Progenitor cell of endocrine pancreas (in vitro differentiated cells): ENCODE measurements at regions not wholly inside any gene's neighbourhood (a gene's known extent, or its start where the extent isn't known, plus 50 kb on each side); places are given as distances from the start of the nearest gene placed in this dataset.
"Not testable (repeated sequence)": the region's sequence is repeated elsewhere in the genome, so short reads cannot be mapped to it uniquely, and the experiment has no call there.

Experiments
- DNase-seq: peaks from one replicate; pipeline ENCODE4 v3.0.0; 2021; ENCODE audit warnings: low spot score; ENCODE audit not compliant: unreplicated experiment
- H3K27ac Mint-ChIP-seq: 2 replicates; pipeline ENCODE4 v1.8.0; 2021; ENCODE audit warnings: mild to moderate bottlenecking, moderate library complexity, mixed read lengths
- H3K27me3 Mint-ChIP-seq: 2 replicates; pipeline ENCODE4 v1.8.0; 2021; ENCODE audit warnings: mixed read lengths
- H3K36me3 Mint-ChIP-seq: 2 replicates; pipeline ENCODE4 v1.8.0; 2022; ENCODE audit warnings: mixed read lengths; ENCODE audit not compliant: insufficient read depth
- H3K4me1 Mint-ChIP-seq: 2 replicates; pipeline ENCODE4 v1.8.0; 2021; ENCODE audit warnings: low read depth, mixed read lengths
- H3K4me3 Mint-ChIP-seq: 2 replicates; pipeline ENCODE4 v1.8.0; 2021; ENCODE audit warnings: low read depth, mild to moderate bottlenecking, moderate library complexity, mixed read lengths
- H3K9me3 Mint-ChIP-seq: 2 replicates; pipeline ENCODE4 v1.8.0; 2021; ENCODE audit warnings: low read depth, mixed read lengths
- TF ChIP-seq, protein P1 (sequence below): fragments of 200-600 bp; sonication (generic); IDR thresholded peaks from one replicate; pipeline ENCODE4 v1.5.0; 2021; ENCODE audit warnings: antibody characterized with exemption, mild to moderate bottlenecking; ENCODE audit not compliant: unreplicated experiment

GRCh38 chr13:52916486-52916990 lies 68.1 kb upstream of the PCDH8 start:
- Mint-ChIP-seq H3K36me3 (no peaks in the 10 kb centered on the region), H3K27ac (no peak overlapping the region), H3K4me3 (no peak overlapping the region), H3K27me3 (peaks cover 17% of the 10 kb centered on the region), H3K9me3 (no peaks in the 10 kb centered on the region), H3K4me1 (no peaks in the 10 kb centered on the region)
- DNase-seq: no peak
- TF ChIP-seq, protein P1, sequence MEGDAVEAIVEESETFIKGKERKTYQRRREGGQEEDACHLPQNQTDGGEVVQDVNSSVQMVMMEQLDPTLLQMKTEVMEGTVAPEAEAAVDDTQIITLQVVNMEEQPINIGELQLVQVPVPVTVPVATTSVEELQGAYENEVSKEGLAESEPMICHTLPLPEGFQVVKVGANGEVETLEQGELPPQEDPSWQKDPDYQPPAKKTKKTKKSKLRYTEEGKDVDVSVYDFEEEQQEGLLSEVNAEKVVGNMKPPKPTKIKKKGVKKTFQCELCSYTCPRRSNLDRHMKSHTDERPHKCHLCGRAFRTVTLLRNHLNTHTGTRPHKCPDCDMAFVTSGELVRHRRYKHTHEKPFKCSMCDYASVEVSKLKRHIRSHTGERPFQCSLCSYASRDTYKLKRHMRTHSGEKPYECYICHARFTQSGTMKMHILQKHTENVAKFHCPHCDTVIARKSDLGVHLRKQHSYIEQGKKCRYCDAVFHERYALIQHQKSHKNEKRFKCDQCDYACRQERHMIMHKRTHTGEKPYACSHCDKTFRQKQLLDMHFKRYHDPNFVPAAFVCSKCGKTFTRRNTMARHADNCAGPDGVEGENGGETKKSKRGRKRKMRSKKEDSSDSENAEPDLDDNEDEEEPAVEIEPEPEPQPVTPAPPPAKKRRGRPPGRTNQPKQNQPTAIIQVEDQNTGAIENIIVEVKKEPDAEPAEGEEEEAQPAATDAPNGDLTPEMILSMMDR: no peak

DNA sequence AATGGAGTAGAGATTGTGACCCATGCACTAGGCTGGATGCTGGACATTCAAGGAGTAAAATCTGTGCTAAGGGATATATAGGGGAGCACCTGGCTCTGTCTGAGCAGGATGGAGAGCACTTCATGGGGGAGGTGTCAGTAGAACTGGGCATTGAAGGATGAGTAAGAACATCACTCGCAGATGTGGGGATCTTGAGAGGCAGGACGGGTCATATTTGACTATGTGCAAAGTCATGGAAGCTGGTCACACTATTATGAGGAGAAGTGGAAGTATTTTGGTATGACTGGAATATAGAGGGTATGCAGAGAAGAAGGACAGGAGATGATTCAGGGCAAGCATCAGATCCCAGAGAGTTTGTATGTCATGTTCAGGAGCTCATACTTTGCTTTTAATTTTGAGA lies 62.9 kb upstream of the PCDH8 start:
- TF ChIP-seq, protein P1: no peak
- Mint-ChIP-seq H3K27ac (no peak overlapping the region), H3K4me1 (peaks cover 3% of the 10 kb centered on the region), H3K9me3 (no peaks in the 10 kb centered on the region), H3K4me3 (no peak overlapping the region), H3K27me3 (peaks cover 22% of the 10 kb centered on the region), H3K36me3 (no peaks in the 10 kb centered on the region)
- no peak for DNase-seq

- H3K36me3 Mint-ChIP-seq, H3K9me3 Mint-ChIP-seq, H3K4me3 Mint-ChIP-seq, H3K4me1 Mint-ChIP-seq, H3K27ac Mint-ChIP-seq, DNase-seq: not testable (repeated sequence)
- peaks cover 32% of the 10 kb centered on the region for H3K27me3 Mint-ChIP-seq
Measured at GRCh38 chr13:52910318-52910717, 61.9 kb upstream of the PCDH8 start.

DNA sequence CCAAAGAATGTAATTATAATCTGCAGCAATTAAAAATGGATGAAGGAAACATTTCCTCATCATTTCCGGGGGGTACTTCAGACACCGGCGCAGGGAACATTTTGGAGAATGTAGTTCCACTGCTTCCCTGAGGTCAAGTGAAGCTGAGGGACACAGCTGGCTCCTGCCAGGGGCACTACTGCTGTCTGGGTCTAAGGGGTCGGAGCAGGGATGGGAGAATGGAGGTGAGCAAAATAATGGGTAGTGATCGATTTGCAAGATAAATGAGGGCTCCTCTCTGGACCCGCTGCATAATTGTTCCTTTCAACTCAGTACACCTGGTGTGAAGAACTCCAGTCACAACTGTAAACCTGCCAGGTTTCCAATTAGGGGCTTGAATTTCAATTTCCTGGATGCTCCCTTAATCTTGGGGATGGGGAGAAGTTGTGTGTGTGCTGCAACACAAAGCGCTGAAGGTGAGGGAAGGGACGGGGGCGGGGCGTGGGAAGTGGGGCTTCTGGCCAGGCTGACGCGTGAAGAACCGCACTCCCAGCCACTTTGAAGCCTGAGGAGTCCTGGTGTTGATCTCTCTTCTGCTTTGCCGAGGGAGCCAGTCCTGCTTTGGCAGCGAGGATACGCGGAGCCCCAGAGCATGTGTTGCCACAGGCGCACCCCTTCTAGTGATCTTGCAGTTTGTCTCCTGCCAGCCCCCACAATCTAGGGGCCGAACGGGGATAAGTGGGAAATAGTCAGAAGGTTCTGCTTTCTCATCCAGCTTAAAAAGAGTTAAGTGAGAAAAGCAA lies 57.9 kb upstream of the PCDH8 start:
- no peak for DNase-seq
- Mint-ChIP-seq H3K4me1 (peaks cover 11% of the 10 kb centered on the region), H3K27me3 (peaks cover 43% of the 10 kb centered on the region), H3K27ac (no peak overlapping the region), H3K9me3 (no peaks in the 10 kb centered on the region), H3K36me3 (no peaks in the 10 kb centered on the region), H3K4me3 (no peak overlapping the region)
- TF ChIP-seq, protein P1: no peak

- Mint-ChIP-seq H3K27ac (no peak overlapping the region), H3K4me1 (peaks cover 11% of the 10 kb centered on the region), H3K4me3 (no peak overlapping the region), H3K9me3 (no peaks in the 10 kb centered on the region), H3K27me3 (peaks cover 43% of the 10 kb centered on the region), H3K36me3 (no peaks in the 10 kb centered on the region)
- TF ChIP-seq, protein P1: no peak
- no peak for DNase-seq
Measured at GRCh38 chr13:52905701-52906100, 57.3 kb upstream of the PCDH8 start.

DNA sequence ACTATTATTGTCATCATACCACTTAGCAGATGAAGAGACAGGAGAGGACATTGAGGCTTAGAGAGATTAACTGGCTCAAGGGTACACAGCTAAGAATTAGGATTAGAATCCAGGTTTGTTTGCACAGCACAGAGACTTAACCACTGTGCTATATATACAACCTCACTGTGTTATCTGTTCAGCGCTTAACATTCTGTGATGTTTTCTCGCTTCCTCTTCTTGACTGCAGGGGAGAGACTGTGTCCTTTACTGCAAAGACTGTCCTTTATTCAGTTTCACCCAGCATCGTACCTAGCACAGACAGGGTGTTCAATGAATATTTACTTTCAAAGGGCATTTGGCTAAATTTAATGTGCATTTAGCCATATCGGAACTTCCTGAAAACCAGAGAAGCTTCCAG lies 54.9 kb upstream of the PCDH8 start:
- H3K4me3 Mint-ChIP-seq: no peak overlapping the region
- DNase-seq: no peak
- peaks cover 37% of the 10 kb centered on the region for H3K27me3 Mint-ChIP-seq
- no peaks in the 10 kb centered on the region for H3K36me3 Mint-ChIP-seq
- H3K4me1 Mint-ChIP-seq: peaks cover 11% of the 10 kb centered on the region
- H3K9me3 Mint-ChIP-seq: no peaks in the 10 kb centered on the region
- TF ChIP-seq, protein P1: no peak
- H3K27ac Mint-ChIP-seq: no peak overlapping the region
